ENCODE measurements at regions not wholly inside any gene's neighbourhood (a gene's known extent, or its start where the extent isn't known, plus 50 kb on each side); places are given as distances from the start of the nearest gene placed in this dataset.
"Not testable (repeated sequence)": the region's sequence is repeated elsewhere in the genome, so short reads cannot be mapped to it uniquely, and the experiment has no call there.

DNA sequence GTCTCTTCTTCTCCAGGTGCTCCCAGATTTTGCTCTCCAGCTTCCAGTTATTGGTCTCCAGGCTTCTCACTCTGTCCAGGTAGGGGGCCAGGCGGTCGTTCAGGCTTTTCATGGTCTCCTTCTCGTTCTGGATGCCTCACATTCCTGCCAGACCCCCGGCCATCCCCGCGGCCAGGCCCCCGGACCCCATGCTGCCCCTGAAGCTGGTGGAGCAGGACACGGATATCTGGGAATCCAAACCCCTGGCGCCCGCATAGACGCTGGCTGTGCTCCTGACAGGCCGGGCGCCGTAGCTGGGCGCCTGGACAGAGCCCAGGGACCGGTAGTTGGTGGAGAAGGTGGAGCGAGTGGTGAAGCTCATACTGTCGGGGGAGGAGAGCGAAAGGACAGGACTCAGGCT lies 534.4 kb upstream of the TLE4 start:
- no peak for DNase-seq

GRCh38 chr9:79040671-79041070 lies 531.1 kb upstream of the TLE4 start:
- no peak for DNase-seq

GRCh38 chr9:79041266-79041665 lies 530.5 kb upstream of the TLE4 start:
- DNase-seq = no peak

- DNase-seq = no peak
These were observed 527.8 kb upstream of the TLE4 start for GRCh38 chr9:79043916-79044315.

DNA sequence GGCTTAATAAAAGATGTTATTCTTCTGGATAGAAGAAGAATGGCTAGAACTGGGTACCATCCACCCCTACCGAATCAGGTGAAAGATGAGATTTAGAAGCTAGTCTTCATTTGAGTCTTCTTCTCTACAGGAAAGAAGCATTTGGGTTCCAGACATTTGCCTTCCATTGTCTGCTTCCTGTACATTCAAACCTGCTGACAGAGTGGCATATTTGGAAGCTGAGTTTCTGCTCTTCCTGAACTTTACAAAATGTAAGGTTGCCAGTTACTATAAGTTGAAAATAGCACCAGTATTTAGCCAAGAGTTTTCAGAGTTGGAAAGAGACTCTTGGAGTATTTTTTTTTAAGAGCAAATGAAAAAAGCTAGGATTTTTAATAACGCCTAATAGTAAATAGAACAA lies 525.4 kb upstream of the TLE4 start:
- no peak for DNase-seq

- no peak for DNase-seq
These were observed 522.4 kb upstream of the TLE4 start for GRCh38 chr9:79049371-79049770.

GRCh38 chr9:79053598-79053997 lies 518.2 kb upstream of the TLE4 start:
- no peak for DNase-seq

DNA sequence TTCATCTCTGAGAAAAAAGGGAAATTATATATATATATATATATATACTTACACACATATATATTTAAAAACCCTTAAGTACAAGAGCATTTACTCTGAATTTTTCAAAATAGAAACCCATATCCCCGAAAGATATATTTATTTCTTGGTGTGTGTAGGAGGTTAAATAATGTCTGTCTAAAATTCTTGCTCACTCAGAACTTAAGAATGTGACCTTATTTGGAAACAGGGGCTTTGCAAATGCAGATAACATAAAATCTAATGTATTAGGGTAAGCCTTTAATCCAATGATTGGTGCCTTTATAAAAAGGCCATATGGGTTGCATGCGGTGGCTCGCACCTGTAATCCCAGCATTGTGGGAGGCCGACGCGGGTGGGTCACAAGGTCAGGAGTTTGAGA lies 517.3 kb upstream of the TLE4 start:
- no peak for DNase-seq

DNA sequence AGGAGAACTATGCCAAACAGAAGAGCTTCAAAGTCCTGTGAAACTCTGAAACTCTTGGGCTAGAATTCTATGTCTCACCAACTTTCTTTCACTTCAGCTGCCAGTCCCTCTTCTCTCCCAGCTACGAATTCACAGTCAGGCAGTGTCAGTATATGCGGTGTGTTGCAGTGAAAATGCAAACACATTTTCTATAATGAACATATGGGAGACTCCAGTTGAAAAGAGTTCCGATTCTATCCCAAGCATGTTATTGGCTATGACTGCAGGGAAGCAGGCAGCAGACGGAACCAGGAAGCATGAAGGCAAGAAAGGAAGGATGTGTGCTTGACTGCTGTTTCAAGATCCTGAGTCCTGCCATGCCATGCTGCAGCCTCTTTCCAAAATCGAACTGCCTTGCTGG lies 515.7 kb upstream of the TLE4 start:
- DNase-seq = no peak

DNA sequence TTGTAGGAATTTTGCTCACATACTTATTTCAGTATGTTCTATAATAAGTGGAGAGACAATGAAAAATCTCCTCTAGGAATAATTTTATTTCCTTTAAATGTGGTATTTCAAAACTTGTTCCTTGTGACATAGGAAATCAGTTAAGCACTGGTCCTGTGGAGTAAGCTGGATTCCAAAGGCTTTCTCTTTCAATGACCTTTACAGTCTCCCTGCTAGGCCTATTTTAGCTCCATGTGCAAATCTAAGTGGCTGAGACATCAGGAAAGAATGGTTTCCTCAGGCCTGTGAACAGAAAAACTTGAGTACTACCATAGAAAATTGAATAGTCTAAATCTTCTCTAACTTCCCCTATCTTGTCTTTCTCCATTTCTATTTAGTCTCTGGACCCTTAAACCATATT lies 514.2 kb upstream of the TLE4 start:
- no peak for DNase-seq

DNA sequence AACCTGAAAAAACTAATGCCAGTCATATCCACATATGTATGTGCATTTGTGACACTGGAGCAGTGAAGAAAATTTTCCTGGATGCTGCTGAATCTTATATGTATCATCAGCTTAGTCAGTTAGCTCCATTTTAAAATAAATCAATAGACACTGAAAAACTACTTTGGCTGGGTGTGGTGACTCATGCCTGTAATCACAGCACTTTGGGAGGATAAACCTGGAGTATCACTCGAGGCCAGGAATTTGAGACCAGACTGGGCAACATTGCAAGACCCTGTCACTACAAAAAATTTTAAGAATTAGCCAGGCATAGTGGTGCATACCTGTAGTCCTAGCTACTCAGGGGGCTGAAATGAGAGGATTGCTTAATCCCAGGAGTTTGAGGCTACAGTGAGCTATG lies 511.0 kb upstream of the TLE4 start:
- DNase-seq = no peak

DNA sequence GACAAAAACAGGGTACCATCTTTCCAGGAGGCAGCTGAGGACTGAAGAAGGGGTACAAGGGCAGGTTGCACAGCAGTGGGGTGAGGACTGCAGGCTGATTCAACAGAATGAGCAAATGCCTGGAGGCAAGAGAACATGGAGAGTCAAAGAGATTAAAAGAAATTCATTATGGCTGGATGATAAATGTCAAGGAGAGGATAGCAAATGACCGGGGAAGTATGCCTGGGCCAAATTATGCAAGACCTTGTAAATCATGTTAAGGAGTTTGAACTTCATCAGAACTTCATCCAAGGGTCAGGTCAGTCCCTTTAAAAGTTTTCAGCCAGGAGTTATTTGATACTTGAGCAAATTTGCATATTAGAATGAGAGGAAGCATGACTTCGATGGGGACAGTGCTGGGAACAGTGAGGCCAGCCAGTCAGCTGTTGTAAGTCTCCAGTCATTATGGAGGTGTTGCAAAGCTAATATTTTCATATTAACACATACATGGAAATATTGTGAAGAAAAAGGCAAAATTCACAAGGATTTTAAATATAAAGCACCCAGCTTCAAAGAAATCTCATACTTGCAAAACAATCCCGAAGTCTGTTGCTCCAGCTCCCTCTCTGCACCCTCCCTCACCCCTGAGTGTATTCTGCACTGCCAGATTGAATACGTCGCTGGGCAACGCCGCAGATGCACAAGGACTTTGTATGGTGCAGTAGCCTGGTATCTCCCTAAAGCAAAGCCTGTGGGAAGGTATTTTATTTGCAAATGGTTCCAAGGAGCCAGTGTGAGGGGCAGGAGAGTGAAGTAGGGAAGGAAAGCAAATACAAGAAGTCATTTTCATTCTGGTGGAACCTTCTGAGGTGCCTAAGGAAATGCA lies 509.8 kb upstream of the TLE4 start:
- no peak for DNase-seq

DNA sequence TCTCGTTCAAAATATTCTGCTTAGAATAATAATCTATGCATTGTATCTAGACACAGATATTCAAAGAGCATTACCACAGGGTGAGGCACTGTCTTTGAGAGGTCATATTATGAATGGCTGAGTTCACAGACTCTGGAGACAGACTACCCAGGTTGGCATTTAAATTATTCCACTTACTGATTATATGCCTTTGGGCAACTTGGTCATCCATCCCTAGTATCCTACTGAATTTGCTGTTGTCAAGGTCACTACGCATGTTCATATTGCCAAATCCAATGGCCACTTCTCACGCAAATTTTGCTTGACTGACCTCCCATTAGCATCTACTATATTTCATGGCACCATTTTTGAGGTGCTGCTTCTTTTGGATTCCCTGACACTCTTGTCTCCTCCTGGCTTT lies 498.6 kb upstream of the TLE4 start:
- DNase-seq = no peak

GRCh38 chr9:79080536-79080935 lies 491.2 kb upstream of the TLE4 start:
- no peak for DNase-seq

- DNase-seq = no peak
These were observed 488.1 kb upstream of the TLE4 start for GRCh38 chr9:79083621-79084020.

DNA sequence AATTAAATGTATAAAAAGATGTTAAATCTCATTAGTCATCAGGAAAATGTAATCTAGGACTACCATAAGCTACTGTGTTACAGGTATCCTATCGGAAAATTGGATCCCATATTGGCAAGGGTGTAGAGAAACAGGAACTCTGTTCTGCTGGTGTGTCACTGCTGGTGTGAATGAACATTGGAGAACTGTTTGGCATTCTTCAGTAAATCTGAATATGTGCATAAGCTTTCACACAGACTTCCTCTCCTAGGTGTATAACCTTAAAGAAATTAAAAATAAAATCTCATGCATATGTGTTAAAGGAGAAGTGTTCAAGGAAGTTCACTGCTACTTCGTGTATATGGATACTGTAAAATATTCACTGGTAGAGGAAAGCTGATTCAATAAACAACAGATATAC lies 484.6 kb upstream of the TLE4 start:
- DNase-seq = no peak

DNA sequence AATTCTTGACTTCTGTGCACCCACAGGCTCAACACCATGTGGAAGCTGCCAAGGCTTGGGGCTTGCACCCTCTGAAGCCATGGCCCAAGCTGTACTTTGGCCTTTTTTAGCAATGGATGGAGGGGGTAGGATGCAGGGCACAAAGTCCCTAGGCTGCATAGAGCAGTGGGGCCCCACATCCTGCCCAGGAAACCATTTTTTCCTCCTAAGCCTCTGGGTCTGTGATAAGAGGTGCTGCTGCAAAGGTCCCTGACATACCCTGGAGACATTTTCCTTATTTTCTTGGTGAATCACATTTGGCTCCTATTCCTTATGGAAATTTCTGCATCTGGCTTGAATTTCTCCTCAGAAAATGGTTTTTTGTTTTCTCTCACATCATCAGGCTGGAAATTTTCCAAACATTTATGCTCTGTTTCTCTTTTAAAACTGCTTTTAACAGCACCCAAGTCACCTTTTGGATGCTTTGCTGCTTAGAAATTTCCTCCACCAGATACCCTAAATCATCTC lies 482.7 kb upstream of the TLE4 start:
- DNase-seq = no peak

DNA sequence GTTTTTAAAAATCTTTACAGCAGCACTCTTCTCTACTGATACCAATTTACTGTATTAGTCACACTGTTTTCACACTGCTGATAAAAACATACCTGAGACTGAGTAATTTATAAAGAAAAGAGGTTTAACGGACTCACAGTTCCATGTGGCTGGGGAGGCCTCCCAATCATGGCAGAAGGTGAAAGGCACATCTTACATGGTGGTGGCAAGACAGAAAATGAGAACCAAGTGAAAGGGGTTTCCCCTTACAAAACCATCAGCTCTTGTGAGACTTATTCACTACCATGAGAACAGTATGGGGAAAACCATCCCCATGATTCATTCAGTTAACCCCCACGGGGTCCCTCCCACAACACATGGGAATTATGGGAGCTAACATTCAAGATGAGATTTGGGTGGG lies 481.9 kb upstream of the TLE4 start:
- DNase-seq = not testable (repeated sequence)

DNA sequence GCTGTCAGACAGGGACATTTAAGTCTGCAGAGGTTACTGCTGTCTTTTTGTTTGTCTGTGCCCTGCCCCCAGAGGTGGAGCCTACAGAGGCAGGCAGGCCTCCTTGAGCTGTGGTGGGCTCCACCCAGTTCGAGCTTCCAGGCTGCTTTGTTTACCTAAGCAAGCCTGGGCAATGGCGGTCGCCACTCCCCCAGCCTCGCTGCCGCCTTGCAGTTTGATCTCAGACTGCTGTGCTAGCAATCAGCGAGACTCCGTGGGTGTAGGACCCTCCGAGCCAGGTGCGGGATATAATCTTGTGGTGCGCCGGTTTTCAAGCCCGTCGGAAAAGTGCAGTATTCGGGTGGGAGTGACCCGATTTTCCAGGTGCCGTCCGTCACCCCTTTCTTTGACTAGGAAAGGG lies 468.5 kb upstream of the TLE4 start:
- DNase-seq = not testable (repeated sequence)

DNA sequence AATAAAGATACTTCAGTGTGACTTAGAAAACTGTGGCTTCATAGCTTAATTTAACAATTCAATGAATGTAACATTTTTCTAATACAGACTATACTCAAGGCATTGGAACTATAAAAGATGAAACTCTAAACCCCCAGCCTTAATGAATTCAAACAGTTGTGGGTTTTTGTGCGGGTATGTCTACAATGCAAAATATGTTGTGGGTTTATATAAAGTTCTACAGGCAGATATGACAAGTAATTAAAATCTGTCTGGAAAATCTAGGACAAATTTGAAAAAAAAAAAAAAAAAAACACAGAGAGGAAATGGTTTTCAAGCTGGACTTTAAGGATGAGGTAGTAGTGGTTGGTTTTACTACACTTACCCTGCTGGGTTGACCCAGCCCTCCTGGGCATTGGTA lies 467.5 kb upstream of the TLE4 start:
- no peak for DNase-seq

DNA sequence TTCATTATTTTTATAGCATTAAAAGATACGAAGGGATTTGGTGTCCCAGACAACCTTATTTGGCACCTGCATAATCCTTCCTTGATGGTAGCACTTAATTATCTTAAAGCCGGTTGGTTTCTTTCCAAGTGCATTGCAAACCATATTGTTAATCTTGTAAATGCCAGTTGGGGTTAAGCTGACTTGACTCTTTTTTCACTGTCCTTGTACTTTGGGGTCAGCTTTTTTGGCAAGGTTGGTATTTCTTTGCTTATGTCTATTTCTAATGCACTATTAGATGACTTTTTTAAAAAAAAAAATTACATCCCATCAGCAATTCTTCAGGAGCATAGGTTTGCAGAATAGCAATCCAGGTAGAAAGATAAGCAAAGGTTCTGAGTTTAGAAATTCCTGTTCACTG lies 466.8 kb upstream of the TLE4 start:
- DNase-seq = no peak

DNA sequence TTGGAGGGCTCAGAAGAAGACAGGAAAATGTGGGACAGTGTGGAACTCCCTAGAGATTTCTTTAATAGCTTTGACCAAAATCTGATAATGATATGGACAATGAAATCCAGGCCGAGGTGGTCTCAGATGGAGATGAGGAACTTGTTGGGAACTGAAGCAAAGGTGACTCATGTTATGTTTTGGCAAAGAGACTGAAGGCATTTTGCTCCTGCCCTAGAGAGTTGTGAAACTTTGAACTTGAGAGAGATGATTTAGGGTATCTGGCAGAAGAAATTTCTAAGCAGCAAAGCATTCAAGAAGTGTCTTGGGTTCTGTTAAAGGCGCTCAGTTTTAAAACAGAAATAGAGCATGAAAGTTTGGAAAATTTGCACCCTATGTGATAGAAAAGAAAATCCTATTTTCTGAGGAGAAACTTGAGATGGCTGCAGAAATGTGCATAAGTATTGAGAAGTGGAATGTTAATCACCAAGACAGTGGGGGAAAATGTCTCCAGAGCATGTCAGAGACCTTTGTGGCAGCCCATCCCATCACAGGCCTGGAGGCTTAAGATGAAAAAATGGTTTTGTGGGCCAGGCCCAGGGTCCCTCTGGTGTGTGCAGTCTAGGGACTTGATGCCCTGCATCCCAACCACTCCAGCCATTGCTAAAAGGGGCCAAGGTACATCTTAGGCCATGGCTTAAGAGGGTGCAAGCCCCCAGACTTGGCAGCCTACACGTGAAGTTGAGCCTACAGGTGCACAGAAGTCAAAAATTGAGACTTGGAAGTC lies 463.7 kb upstream of the TLE4 start:
- no peak for DNase-seq

DNA sequence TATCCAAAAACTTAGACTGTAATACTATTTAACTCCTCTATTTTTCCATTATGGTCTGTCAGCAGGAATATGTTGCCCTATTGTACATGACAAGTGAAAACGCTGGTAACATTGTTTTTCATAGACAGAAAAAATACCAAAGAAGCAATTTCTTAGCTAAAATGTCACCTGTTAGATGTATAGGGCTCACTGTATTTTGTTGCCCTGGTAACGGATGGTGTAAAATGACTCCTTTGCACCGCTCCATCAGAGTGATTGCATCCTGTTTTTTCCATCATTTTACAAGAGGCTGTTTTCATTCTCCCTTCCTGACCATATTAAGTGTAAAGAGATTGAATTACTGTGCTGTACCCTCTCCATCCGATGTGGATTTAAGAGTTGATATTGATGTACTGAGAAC lies 460.1 kb upstream of the TLE4 start:
- no peak for DNase-seq

DNA sequence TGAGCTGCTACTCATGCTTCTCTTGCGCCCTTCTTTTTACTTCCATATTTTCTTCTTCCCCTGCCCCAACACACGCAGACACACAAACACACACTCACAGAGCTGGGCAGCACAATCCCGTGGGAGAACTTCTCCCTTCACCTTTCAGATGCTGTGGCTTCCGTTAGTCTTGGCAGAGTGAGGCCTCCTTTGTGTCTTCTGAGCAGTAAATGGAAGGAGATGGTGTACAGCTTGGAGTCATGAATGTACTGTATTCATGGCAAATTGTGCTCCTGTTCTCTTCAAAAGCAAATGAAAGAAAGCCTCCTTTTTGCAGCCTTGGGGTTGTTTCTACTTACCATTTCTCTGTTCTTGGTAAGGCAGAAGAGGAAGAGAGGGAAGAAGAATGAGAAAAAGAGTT lies 456.6 kb upstream of the TLE4 start:
- no peak for DNase-seq
